ENCODE measurements at regions not wholly inside any gene's neighbourhood (a gene's known extent, or its start where the extent isn't known, plus 50 kb on each side); places are given as distances from the start of the nearest gene placed in this dataset.

- ChIA-PET CTCF (no interaction called here), POLR2A (ENCODE audit: unreplicated experiment) (no interaction called here)
- no peaks in the 10 kb centered on the region for H4K20me1 ChIP-seq (ENCODE audit: low read length)
- H3K79me2 ChIP-seq (ENCODE audit: low read length): no peaks in the 10 kb centered on the region
- no peaks in the 10 kb centered on the region for H3K9me3 ChIP-seq (ENCODE audit: low read length)
- H3K9me2 ChIP-seq (replicated peaks; ENCODE audit: low read length): no peaks in the 10 kb centered on the region
- no peak overlapping the region for H3K27ac ChIP-seq (ENCODE audit: low read length)
- no peaks in the 10 kb centered on the region for H3K4me1 ChIP-seq (ENCODE audit: insufficient read depth, low read length)
- no TSS peak for BruUV-seq (replicated peaks)
- no peak overlapping the region for H3K4me2 ChIP-seq (ENCODE audit: low read length)
- TF ChIP-seq CTCF (conservative IDR thresholded peaks at IDR 0.05; ENCODE audit: low read depth, low read length) (no peak), EZH2 (IDR thresholded peaks at IDR 0.05; ENCODE audit: low read length, unreplicated experiment) (no peak), EZH2phosphoT487 (IDR thresholded peaks at IDR 0.05; ENCODE audit: borderline replicate concordance, low read length) (no peak)
- peaks cover 16% of the 10 kb centered on the region for H3K27me3 ChIP-seq (ENCODE audit: low read length)
- DNase-seq: no peak
- H3K4me3 ChIP-seq (ENCODE audit: low read length): no peak overlapping the region
- no peak for ATAC-seq
- intact Hi-C loops (cut with micrococcal nuclease): no loop called here
- no peaks in the 10 kb centered on the region for H3K36me3 ChIP-seq (ENCODE audit: low read depth, low read length)
- H2AFZ ChIP-seq (ENCODE audit: low read length): no peak overlapping the region
- no peak overlapping the region for H3K9ac ChIP-seq (ENCODE audit: low read length)
- no peaks in the 10 kb centered on the region for H3F3A ChIP-seq (ENCODE audit: low read length, unreplicated experiment)
These were observed 101.2 kb upstream of the KLF13 start for GRCh38 chr15:31225356-31225955.

- H3K36me3 ChIP-seq (ENCODE audit: low read depth, low read length): no peaks in the 10 kb centered on the region
- intact Hi-C loops (cut with micrococcal nuclease): no loop called here
- H3K4me1 ChIP-seq (ENCODE audit: insufficient read depth, low read length): no peaks in the 10 kb centered on the region
- DNase-seq: no peak
- peaks cover 16% of the 10 kb centered on the region for H3K27me3 ChIP-seq (ENCODE audit: low read length)
- no peak overlapping the region for H3K27ac ChIP-seq (ENCODE audit: low read length)
- H3K4me3 ChIP-seq (ENCODE audit: low read length): no peak overlapping the region
- no peaks in the 10 kb centered on the region for H3K9me2 ChIP-seq (replicated peaks; ENCODE audit: low read length)
- ChIA-PET CTCF (no interaction called here), POLR2A (ENCODE audit: unreplicated experiment) (no interaction called here)
- no peak overlapping the region for H2AFZ ChIP-seq (ENCODE audit: low read length)
- no peak overlapping the region for H3K4me2 ChIP-seq (ENCODE audit: low read length)
- H4K20me1 ChIP-seq (ENCODE audit: low read length): no peaks in the 10 kb centered on the region
- no peaks in the 10 kb centered on the region for H3F3A ChIP-seq (ENCODE audit: low read length, unreplicated experiment)
- H3K9ac ChIP-seq (ENCODE audit: low read length): no peak overlapping the region
- no peak for ATAC-seq
- no peaks in the 10 kb centered on the region for H3K79me2 ChIP-seq (ENCODE audit: low read length)
- TF ChIP-seq EZH2 (IDR thresholded peaks at IDR 0.05; ENCODE audit: low read length, unreplicated experiment) (no peak), EZH2phosphoT487 (IDR thresholded peaks at IDR 0.05; ENCODE audit: borderline replicate concordance, low read length) (no peak), CTCF (conservative IDR thresholded peaks at IDR 0.05; ENCODE audit: low read depth, low read length) (no peak)
- no TSS peak for BruUV-seq (replicated peaks)
- no peaks in the 10 kb centered on the region for H3K9me3 ChIP-seq (ENCODE audit: low read length)
These were observed 100.6 kb upstream of the KLF13 start for GRCh38 chr15:31226021-31226420.

- no TSS peak for BruUV-seq (replicated peaks)
- intact Hi-C loops (cut with micrococcal nuclease): no loop called here
- ATAC-seq: no peak
- no peak for DNase-seq
- no peaks in the 10 kb centered on the region for H4K20me1 ChIP-seq (ENCODE audit: low read length)
- H3K4me1 ChIP-seq (ENCODE audit: insufficient read depth, low read length): no peaks in the 10 kb centered on the region
- no peak overlapping the region for H3K27ac ChIP-seq (ENCODE audit: low read length)
- no peak overlapping the region for H3K9ac ChIP-seq (ENCODE audit: low read length)
- no peaks in the 10 kb centered on the region for H3K79me2 ChIP-seq (ENCODE audit: low read length)
- ChIA-PET CTCF (no interaction called here), POLR2A (ENCODE audit: unreplicated experiment) (no interaction called here)
- H3K4me3 ChIP-seq (ENCODE audit: low read length): no peak overlapping the region
- no peaks in the 10 kb centered on the region for H3K9me3 ChIP-seq (ENCODE audit: low read length)
- H3F3A ChIP-seq (ENCODE audit: low read length, unreplicated experiment): no peaks in the 10 kb centered on the region
- H2AFZ ChIP-seq (ENCODE audit: low read length): no peak overlapping the region
- H3K9me2 ChIP-seq (replicated peaks; ENCODE audit: low read length): no peaks in the 10 kb centered on the region
- H3K27me3 ChIP-seq (ENCODE audit: low read length): peaks cover 16% of the 10 kb centered on the region
- H3K4me2 ChIP-seq (ENCODE audit: low read length): no peak overlapping the region
- no peaks in the 10 kb centered on the region for H3K36me3 ChIP-seq (ENCODE audit: low read depth, low read length)
- TF ChIP-seq CTCF (conservative IDR thresholded peaks at IDR 0.05; ENCODE audit: low read depth, low read length) (no peak), EZH2phosphoT487 (IDR thresholded peaks at IDR 0.05; ENCODE audit: borderline replicate concordance, low read length) (no peak), EZH2 (IDR thresholded peaks at IDR 0.05; ENCODE audit: low read length, unreplicated experiment) (no peak)
These were observed 99.4 kb upstream of the KLF13 start for GRCh38 chr15:31227235-31227634.
